ENCODE measurements at regions not wholly inside any gene's neighbourhood (a gene's known extent, or its start where the extent isn't known, plus 50 kb on each side); places are given as distances from the start of the nearest gene placed in this dataset.

DNA sequence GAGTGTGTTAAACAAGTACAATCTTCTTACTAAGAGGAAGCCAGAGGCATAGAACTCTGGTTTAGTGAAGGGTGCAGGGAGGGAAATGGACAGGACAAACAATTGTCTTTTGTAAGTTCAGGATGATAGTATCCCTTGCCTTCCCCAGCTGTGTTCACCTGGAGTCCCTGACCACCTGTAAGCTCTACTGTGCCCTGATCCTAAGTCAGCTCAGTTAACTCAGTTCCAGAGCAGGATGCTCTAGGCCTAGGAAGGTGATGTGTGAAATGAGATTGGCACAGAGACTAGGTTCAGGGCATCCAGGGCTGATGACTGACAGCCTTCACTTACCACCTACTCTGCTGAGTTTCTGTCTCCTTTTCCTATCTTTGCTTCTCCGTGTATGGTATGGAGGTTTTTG is 333.0 kb downstream of the SUCLG1 start (continued):
- TF ChIP-seq, protein P1, sequence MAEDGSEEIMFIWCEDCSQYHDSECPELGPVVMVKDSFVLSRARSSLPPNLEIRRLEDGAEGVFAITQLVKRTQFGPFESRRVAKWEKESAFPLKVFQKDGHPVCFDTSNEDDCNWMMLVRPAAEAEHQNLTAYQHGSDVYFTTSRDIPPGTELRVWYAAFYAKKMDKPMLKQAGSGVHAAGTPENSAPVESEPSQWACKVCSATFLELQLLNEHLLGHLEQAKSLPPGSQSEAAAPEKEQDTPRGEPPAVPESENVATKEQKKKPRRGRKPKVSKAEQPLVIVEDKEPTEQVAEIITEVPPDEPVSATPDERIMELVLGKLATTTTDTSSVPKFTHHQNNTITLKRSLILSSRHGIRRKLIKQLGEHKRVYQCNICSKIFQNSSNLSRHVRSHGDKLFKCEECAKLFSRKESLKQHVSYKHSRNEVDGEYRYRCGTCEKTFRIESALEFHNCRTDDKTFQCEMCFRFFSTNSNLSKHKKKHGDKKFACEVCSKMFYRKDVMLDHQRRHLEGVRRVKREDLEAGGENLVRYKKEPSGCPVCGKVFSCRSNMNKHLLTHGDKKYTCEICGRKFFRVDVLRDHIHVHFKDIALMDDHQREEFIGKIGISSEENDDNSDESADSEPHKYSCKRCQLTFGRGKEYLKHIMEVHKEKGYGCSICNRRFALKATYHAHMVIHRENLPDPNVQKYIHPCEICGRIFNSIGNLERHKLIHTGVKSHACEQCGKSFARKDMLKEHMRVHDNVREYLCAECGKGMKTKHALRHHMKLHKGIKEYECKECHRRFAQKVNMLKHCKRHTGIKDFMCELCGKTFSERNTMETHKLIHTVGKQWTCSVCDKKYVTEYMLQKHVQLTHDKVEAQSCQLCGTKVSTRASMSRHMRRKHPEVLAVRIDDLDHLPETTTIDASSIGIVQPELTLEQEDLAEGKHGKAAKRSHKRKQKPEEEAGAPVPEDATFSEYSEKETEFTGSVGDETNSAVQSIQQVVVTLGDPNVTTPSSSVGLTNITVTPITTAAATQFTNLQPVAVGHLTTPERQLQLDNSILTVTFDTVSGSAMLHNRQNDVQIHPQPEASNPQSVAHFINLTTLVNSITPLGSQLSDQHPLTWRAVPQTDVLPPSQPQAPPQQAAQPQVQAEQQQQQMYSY (CRISPR knock-in tag; IDR thresholded peaks at IDR 0.05) = no peak

- Histone ChIP-seq H4K20me1 (ENCODE audit: control insufficient read depth, insufficient read depth) (no peaks in the 10 kb centered on the region), H3K4me3 (no peak overlapping the region), H3K27ac (ENCODE audit: control insufficient read depth, insufficient read depth) (no peak overlapping the region), H2AFZ (ENCODE audit: control insufficient read depth, low read depth, low read length) (no peak overlapping the region), H3K79me2 (ENCODE audit: control insufficient read depth, insufficient read depth, low read length) (no peaks in the 10 kb centered on the region), H3K9ac (ENCODE audit: control insufficient read depth, insufficient read depth, low read length) (no peak overlapping the region), H3K9me3 (replicated peaks; ENCODE audit: control insufficient read depth, insufficient read depth, low read length) (no peaks in the 10 kb centered on the region), H3K36me3 (ENCODE audit: control insufficient read depth in 2 of 2, insufficient read depth in 2 of 2, low read length in 1 of 2) (no peaks in the 10 kb centered on the region), H3K4me2 (ENCODE audit: control insufficient read depth, insufficient read depth) (no peak overlapping the region), H3K27me3 (replicated peaks in 1 of 2; ENCODE audit: control insufficient read depth in 2 of 2, insufficient read depth in 2 of 2, low read length in 1 of 2) (no peaks in the 10 kb centered on the region), H3K4me1 (ENCODE audit: control insufficient read depth, insufficient read depth, low read length) (no peaks in the 10 kb centered on the region)
- in situ Hi-C loops (cut with MboI) (no loop called here), intact Hi-C loops (cut with micrococcal nuclease; ENCODE audit: unreplicated experiment) (no loop called here)
- no TSS peak for BruUV-seq (replicated peaks)
- POLR2A ChIA-PET = no interaction called here
- TF ChIP-seq NR2F1 (conservative IDR thresholded peaks at IDR 0.05) (no peak), STAT3 (IDR thresholded peaks at IDR 0.05; ENCODE audit: low read depth, low read length) (no peak), CBX3 (IDR thresholded peaks at IDR 0.05; ENCODE audit: borderline replicate concordance, low read depth) (no peak), PML (IDR thresholded peaks at IDR 0.05; ENCODE audit: low read length) (no peak)
- TF ChIP-seq, protein P2, sequence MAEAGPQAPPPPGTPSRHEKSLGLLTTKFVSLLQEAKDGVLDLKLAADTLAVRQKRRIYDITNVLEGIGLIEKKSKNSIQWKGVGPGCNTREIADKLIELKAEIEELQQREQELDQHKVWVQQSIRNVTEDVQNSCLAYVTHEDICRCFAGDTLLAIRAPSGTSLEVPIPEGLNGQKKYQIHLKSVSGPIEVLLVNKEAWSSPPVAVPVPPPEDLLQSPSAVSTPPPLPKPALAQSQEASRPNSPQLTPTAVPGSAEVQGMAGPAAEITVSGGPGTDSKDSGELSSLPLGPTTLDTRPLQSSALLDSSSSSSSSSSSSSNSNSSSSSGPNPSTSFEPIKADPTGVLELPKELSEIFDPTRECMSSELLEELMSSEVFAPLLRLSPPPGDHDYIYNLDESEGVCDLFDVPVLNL (IDR thresholded peaks at IDR 0.05; ENCODE audit: low read depth, low read length) = no peak
- TF ChIP-seq, protein P3, sequence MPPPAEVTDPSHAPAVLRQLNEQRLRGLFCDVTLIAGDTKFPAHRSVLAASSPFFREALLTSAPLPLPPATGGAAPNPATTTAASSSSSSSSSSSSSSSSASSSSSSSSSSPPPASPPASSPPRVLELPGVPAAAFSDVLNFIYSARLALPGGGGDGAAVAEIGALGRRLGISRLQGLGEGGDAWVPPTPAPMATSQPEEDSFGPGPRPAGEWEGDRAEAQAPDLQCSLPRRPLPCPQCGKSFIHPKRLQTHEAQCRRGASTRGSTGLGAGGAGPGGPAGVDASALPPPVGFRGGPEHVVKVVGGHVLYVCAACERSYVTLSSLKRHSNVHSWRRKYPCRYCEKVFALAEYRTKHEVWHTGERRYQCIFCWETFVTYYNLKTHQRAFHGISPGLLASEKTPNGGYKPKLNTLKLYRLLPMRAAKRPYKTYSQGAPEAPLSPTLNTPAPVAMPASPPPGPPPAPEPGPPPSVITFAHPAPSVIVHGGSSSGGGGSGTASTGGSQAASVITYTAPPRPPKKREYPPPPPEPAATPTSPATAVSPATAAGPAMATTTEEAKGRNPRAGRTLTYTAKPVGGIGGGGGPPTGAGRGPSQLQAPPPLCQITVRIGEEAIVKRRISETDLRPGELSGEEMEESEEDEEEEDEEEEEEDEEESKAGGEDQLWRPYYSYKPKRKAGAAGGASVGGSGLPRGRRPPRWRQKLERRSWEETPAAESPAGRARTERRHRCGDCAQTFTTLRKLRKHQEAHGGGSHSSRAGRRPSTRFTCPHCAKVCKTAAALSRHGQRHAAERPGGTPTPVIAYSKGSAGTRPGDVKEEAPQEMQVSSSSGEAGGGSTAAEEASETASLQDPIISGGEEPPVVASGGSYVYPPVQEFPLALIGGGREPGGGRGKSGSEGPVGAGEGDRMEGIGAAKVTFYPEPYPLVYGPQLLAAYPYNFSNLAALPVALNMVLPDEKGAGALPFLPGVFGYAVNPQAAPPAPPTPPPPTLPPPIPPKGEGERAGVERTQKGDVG (CRISPR knock-in tag; IDR thresholded peaks at IDR 0.05) = no peak
- SMC1A ChIA-PET (ENCODE audit: uncharacterized antibody, unreplicated experiment) = no interaction called here
- DNase-seq (ENCODE audit: low read depth, low spot score) (no peak), ATAC-seq (no peak), FAIRE-seq (no peak)
- 2% methylated on average over 4 of the region's 4 CpGs for WGBS (ENCODE audit: insufficient coverage, insufficient replicate concordance, low lambda C conversion rate, missing lambda C conversion rate)
- CTCF ChIA-PET = no interaction called here
- RAD21 ChIA-PET (ENCODE audit: unreplicated experiment) = no interaction called here
Measured at GRCh38 chr2:84116143-84116542, 342.9 kb downstream of the SUCLG1 start.
